Neural cell (in vitro differentiated cells): ENCODE measurements at regions not wholly inside any gene's neighbourhood (a gene's known extent, or its start where the extent isn't known, plus 50 kb on each side); places are given as distances from the start of the nearest gene placed in this dataset.

ENCODE experiments used
- H2AFZ ChIP-seq: fragments of 200-600, 300-800 bp; sonication (generic), shearing (Covaris generic); 2 replicates; pipeline ENCODE4 v1.6.0; 2014; ENCODE audit warnings: low read depth, mild to moderate bottlenecking, antibody characterized with exemption, low read length, moderate library complexity
- H3F3A ChIP-seq: fragments of 200-600 bp; shearing (Covaris generic); 2 replicates; pipeline ENCODE4 v1.6.1; 2016; ENCODE audit warnings: mild to moderate bottlenecking, moderate library complexity, mixed read lengths, antibody characterized with exemption, low read length; ENCODE audit not compliant: insufficient read depth, poor library complexity, severe bottlenecking
- H3K27ac ChIP-seq: fragments of 200-600, 300-800 bp; sonication (generic), shearing (Covaris generic); 2 replicates; pipeline ENCODE4 v1.5.1; 2014; ENCODE audit warnings: mild to moderate bottlenecking, low read length, moderate library complexity
- H3K27me3 ChIP-seq: fragments of 300-800, 200-600 bp; sonication (generic), shearing (Covaris generic); 2 replicates; pipeline ENCODE4 v1.6.0; 2014; ENCODE audit warnings: mild to moderate bottlenecking, low read depth, low read length, moderate library complexity; ENCODE audit not compliant: insufficient read depth
- H3K36me3 ChIP-seq: fragments of 300-800, 200-600 bp; sonication (generic), shearing (Covaris generic); 2 replicates; pipeline ENCODE4 v1.5.1; 2014; ENCODE audit warnings: mild to moderate bottlenecking, antibody characterized with exemption, low read length, moderate library complexity; ENCODE audit not compliant: insufficient read depth
- H3K4me2 ChIP-seq: fragments of 300-800, 200-600 bp; sonication (generic), shearing (Covaris generic); 2 replicates; pipeline ENCODE4 v1.6.0; 2014; ENCODE audit warnings: mild to moderate bottlenecking, low read length
- H3K4me3 ChIP-seq: fragments of 300-800, 200-600 bp; sonication (generic), shearing (Covaris generic); 2 replicates; pipeline ENCODE4 v1.5.1; 2014; ENCODE audit warnings: mild to moderate bottlenecking, low read length, moderate library complexity
- H3K79me2 ChIP-seq: fragments of 200-600 bp; shearing (Covaris generic); replicated peaks from 2 replicates; pipeline ENCODE4 v1.6.0; 2014; ENCODE audit warnings: mild to moderate bottlenecking, low read length, moderate library complexity; ENCODE audit not compliant: insufficient read depth
- H3K9ac ChIP-seq: fragments of 300-800, 200-600 bp; sonication (generic), shearing (Covaris generic); 2 replicates; pipeline ENCODE4 v1.6.1; 2016; ENCODE audit warnings: mild to moderate bottlenecking, low read length, mixed read lengths
- H3K9me2 ChIP-seq: fragments of 200-600 bp; shearing (Covaris generic); 2 replicates; pipeline ENCODE4 v1.6.1; 2016; ENCODE audit warnings: mild to moderate bottlenecking, low read length, mixed read lengths; ENCODE audit not compliant: insufficient read depth
- H3K9me3 ChIP-seq: fragments of 200-600, 300-800 bp; sonication (generic), shearing (Covaris generic); 2 replicates; pipeline ENCODE4 v1.6.1; 2016; ENCODE audit warnings: mild to moderate bottlenecking, mixed run types, low read length, moderate library complexity, mixed read lengths
- H4K20me1 ChIP-seq: fragments of 200-600 bp; shearing (Covaris generic); 2 replicates; pipeline ENCODE4 v1.6.1; 2016; ENCODE audit warnings: mild to moderate bottlenecking, mixed run types; ENCODE audit not compliant: insufficient read depth
- CTCF ChIP-seq: fragments of 450-650 bp; IDR thresholded peaks from 2 replicates; pipeline ENCODE4 v1.5.1; 2014; ENCODE audit warnings: antibody characterized with exemption, mild to moderate bottlenecking, moderate library complexity; ENCODE audit not compliant: poor library complexity, severe bottlenecking
- EP300 ChIP-seq: fragments of 450-650 bp; conservative IDR thresholded peaks from 2 replicates; pipeline ENCODE4 v1.6.1; 2014; ENCODE audit warnings: antibody characterized with exemption, mild to moderate bottlenecking, moderate library complexity; ENCODE audit not compliant: poor library complexity, severe bottlenecking
- EZH2 ChIP-seq: fragments of 200-600, 300-800 bp; shearing (Covaris generic), sonication (generic); IDR thresholded peaks from 2 replicates; pipeline ENCODE4 v1.6.1; 2014; ENCODE audit warnings: antibody characterized with exemption, low read length, borderline replicate concordance, mild to moderate bottlenecking; ENCODE audit not compliant: insufficient read depth, poor library complexity, severe bottlenecking
- MXI1 ChIP-seq: fragments of 450-650 bp; conservative IDR thresholded peaks from 2 replicates; pipeline ENCODE4 v1.6.1; 2014; ENCODE audit warnings: antibody characterized with exemption, mild to moderate bottlenecking; ENCODE audit not compliant: poor library complexity, severe bottlenecking
- POLR2AphosphoS5 ChIP-seq: IDR thresholded peaks from 2 replicates; pipeline ENCODE4 v1.6.1; 2012
- RAD21 ChIP-seq: fragments of 450-650 bp; conservative IDR thresholded peaks from 2 replicates; pipeline ENCODE4 v1.6.1; 2014; ENCODE audit warnings: antibody characterized with exemption, mild to moderate bottlenecking, moderate library complexity
- REST ChIP-seq: IDR thresholded peaks from 2 replicates; pipeline ENCODE4 v1.6.1; 2012; ENCODE audit warnings: borderline replicate concordance
- SMC3 ChIP-seq: fragments of 450-650 bp; conservative IDR thresholded peaks from 2 replicates; pipeline ENCODE4 v1.6.1; 2014; ENCODE audit warnings: antibody characterized with exemption, mild to moderate bottlenecking, moderate library complexity; ENCODE audit not compliant: poor library complexity
- TAF1 ChIP-seq: IDR thresholded peaks from 2 replicates; pipeline ENCODE4 v1.6.1; 2012; ENCODE audit warnings: low read depth

GRCh38 chr20:46808565-46808964 lies 86.1 kb upstream of the EYA2 start:
- H4K20me1 ChIP-seq, result no peaks in the 10 kb centered on the region
- H3K27me3 ChIP-seq, result no peaks in the 10 kb centered on the region
- H3K79me2 ChIP-seq, result no peaks in the 10 kb centered on the region

GRCh38 chr20:46809706-46810360 lies 84.8 kb upstream of the EYA2 start:
- no peak overlapping the region for H2AFZ ChIP-seq
- H3F3A ChIP-seq, result no peaks in the 10 kb centered on the region
- H3K27ac ChIP-seq, result no peak overlapping the region
- no peaks in the 10 kb centered on the region for H3K9me2 ChIP-seq
- no peak overlapping the region for H3K4me3 ChIP-seq
- H3K9ac ChIP-seq, result no peak overlapping the region
- H3K36me3 ChIP-seq, result no peaks in the 10 kb centered on the region
- H3K9me3 ChIP-seq, result no peaks in the 10 kb centered on the region
- no peak overlapping the region for H3K4me2 ChIP-seq
- no peaks in the 10 kb centered on the region for H4K20me1 ChIP-seq
- no peaks in the 10 kb centered on the region for H3K79me2 ChIP-seq
- no peaks in the 10 kb centered on the region for H3K27me3 ChIP-seq
- no peak for TF ChIP-seq SMC3
- no peak for TF ChIP-seq EZH2
- TF ChIP-seq EP300, result no peak
- no peak for TF ChIP-seq TAF1
- TF ChIP-seq MXI1, result no peak
- TF ChIP-seq REST, result peak; percentile 60

More at GRCh38 chr20:46808565-46808964, 86.1 kb upstream of the EYA2 start:
- Histone ChIP-seq H3K4me3 (no peak overlapping the region), H3K27ac (no peak overlapping the region), H2AFZ (no peak overlapping the region), H3K9ac (no peak overlapping the region), H3K36me3 (no peaks in the 10 kb centered on the region), H3K9me2 (no peaks in the 10 kb centered on the region), H3K4me2 (no peak overlapping the region), H3F3A (no peaks in the 10 kb centered on the region), H3K9me3 (no peaks in the 10 kb centered on the region)
- TF ChIP-seq RAD21 (no peak), MXI1 (no peak), EZH2 (no peak), REST (no peak), CTCF (no peak), TAF1 (no peak), EP300 (no peak), POLR2AphosphoS5 (no peak)
